NT2/D1 (cell line): ENCODE measurements at regions not wholly inside any gene's neighbourhood (a gene's known extent, or its start where the extent isn't known, plus 50 kb on each side); places are given as distances from the start of the nearest gene placed in this dataset.

Source experiments
- DNase-seq: peaks from one replicate; pipeline ENCODE4 v3.0.0-alpha.2; 2011; ENCODE audit warnings: low read depth, low spot score
- H3K27me3 ChIP-seq: 2 replicates; pipeline ENCODE4 v1.6.0; 2011; ENCODE audit warnings: mild to moderate bottlenecking; ENCODE audit not compliant: insufficient read length, insufficient read depth
- H3K36me3 ChIP-seq: 2 replicates; pipeline ENCODE4 v1.6.1; 2011; ENCODE audit warnings: mild to moderate bottlenecking, low read length, mixed read lengths; ENCODE audit not compliant: insufficient read depth, insufficient read length
- H3K4me1 ChIP-seq: 2 replicates; pipeline ENCODE4 v1.5.1; 2011; ENCODE audit not compliant: insufficient read depth, insufficient read length
- H3K4me3 ChIP-seq: 2 replicates; pipeline ENCODE4 v1.5.1; 2011; ENCODE audit warnings: low read depth; ENCODE audit not compliant: insufficient read length
- H3K9ac ChIP-seq: 2 replicates; pipeline ENCODE4 v1.6.0; 2011; ENCODE audit warnings: low read depth; ENCODE audit not compliant: insufficient read length
- H3K9me3 ChIP-seq: 2 replicates; pipeline ENCODE4 v1.5.1; 2011; ENCODE audit warnings: mild to moderate bottlenecking, low read length; ENCODE audit not compliant: insufficient read depth
- SUZ12 ChIP-seq: IDR thresholded peaks from 2 replicates; pipeline ENCODE4 v1.6.1; 2011; ENCODE audit not compliant: insufficient read length, insufficient read depth; ENCODE audit errors: extremely low read depth
- YY1 ChIP-seq: IDR thresholded peaks from 2 replicates; pipeline ENCODE4 v1.6.1; 2011; ENCODE audit not compliant: insufficient read length, insufficient read depth
- ZNF274 ChIP-seq: IDR thresholded peaks from 2 replicates; pipeline ENCODE4 v1.6.1; 2011; ENCODE audit warnings: mild to moderate bottlenecking, low read depth, low read length

GRCh38 chr11:38476808-38477575 lies 1879.0 kb upstream of the RAG2 start:
- no peaks in the 10 kb centered on the region for H3K9me3 ChIP-seq
- no peak overlapping the region for H3K9ac ChIP-seq
- no peaks in the 10 kb centered on the region for H3K36me3 ChIP-seq
- H3K4me3 ChIP-seq, result no peak overlapping the region
- no peaks in the 10 kb centered on the region for H3K4me1 ChIP-seq
- TF ChIP-seq SUZ12 (no peak), YY1 (no peak), ZNF274 (no peak)
- no peak for DNase-seq
- H3K27me3 ChIP-seq, result no peaks in the 10 kb centered on the region

GRCh38 chr11:38461751-38462150 lies 1863.7 kb upstream of the RAG2 start:
- Histone ChIP-seq H3K9me3 (no peaks in the 10 kb centered on the region), H3K9ac (no peak overlapping the region), H3K4me3 (no peak overlapping the region), H3K36me3 (no peaks in the 10 kb centered on the region), H3K27me3 (no peaks in the 10 kb centered on the region), H3K4me1 (no peaks in the 10 kb centered on the region)
- DNase-seq, result no peak
- TF ChIP-seq ZNF274, result no peak
- no peak for TF ChIP-seq SUZ12
- no peak for TF ChIP-seq YY1

GRCh38 chr11:38460896-38461295 lies 1862.9 kb upstream of the RAG2 start:
- no peak overlapping the region for H3K4me3 ChIP-seq
- no peaks in the 10 kb centered on the region for H3K36me3 ChIP-seq
- no peak overlapping the region for H3K9ac ChIP-seq
- H3K9me3 ChIP-seq, result no peaks in the 10 kb centered on the region
- H3K27me3 ChIP-seq, result no peaks in the 10 kb centered on the region
- H3K4me1 ChIP-seq, result no peaks in the 10 kb centered on the region
- TF ChIP-seq YY1, result no peak
- TF ChIP-seq SUZ12, result no peak
- TF ChIP-seq ZNF274, result no peak
- DNase-seq, result no peak

- H3K9me3 ChIP-seq, result no peaks in the 10 kb centered on the region
- H3K9ac ChIP-seq, result no peak overlapping the region
- H3K4me3 ChIP-seq, result no peak overlapping the region
- H3K4me1 ChIP-seq, result no peaks in the 10 kb centered on the region
- TF ChIP-seq ZNF274, result no peak
- no peak for TF ChIP-seq SUZ12
- no peak for TF ChIP-seq YY1
- H3K36me3 ChIP-seq, result no peaks in the 10 kb centered on the region
- DNase-seq, result no peak
- H3K27me3 ChIP-seq, result no peaks in the 10 kb centered on the region
Observed at GRCh38 chr11:38460429-38460828, 1862.4 kb upstream of the RAG2 start.

GRCh38 chr11:38456371-38456770 lies 1858.3 kb upstream of the RAG2 start:
- no peak for DNase-seq

GRCh38 chr11:38448284-38448683 lies 1850.2 kb upstream of the RAG2 start:
- no peak overlapping the region for H3K4me3 ChIP-seq
- no peaks in the 10 kb centered on the region for H3K36me3 ChIP-seq
- H3K9me3 ChIP-seq, result no peaks in the 10 kb centered on the region

More at GRCh38 chr11:38456371-38456770, 1858.3 kb upstream of the RAG2 start:
- TF ChIP-seq ZNF274 (no peak), SUZ12 (no peak), YY1 (no peak)
- H3K27me3 ChIP-seq, result no peaks in the 10 kb centered on the region
- no peaks in the 10 kb centered on the region for H3K4me1 ChIP-seq
- no peaks in the 10 kb centered on the region for H3K9me3 ChIP-seq
- H3K9ac ChIP-seq, result no peak overlapping the region
- no peaks in the 10 kb centered on the region for H3K36me3 ChIP-seq
- H3K4me3 ChIP-seq, result no peak overlapping the region

GRCh38 chr11:38446336-38446735 lies 1848.3 kb upstream of the RAG2 start:
- no peaks in the 10 kb centered on the region for H3K36me3 ChIP-seq
- no peaks in the 10 kb centered on the region for H3K9me3 ChIP-seq
- DNase-seq, result no peak
- H3K4me3 ChIP-seq, result no peak overlapping the region
- no peak overlapping the region for H3K9ac ChIP-seq
- TF ChIP-seq SUZ12 (no peak), YY1 (no peak), ZNF274 (no peak)
- H3K4me1 ChIP-seq, result no peaks in the 10 kb centered on the region
- H3K27me3 ChIP-seq, result no peaks in the 10 kb centered on the region

More at GRCh38 chr11:38448284-38448683, 1850.2 kb upstream of the RAG2 start:
- no peak for DNase-seq
- TF ChIP-seq ZNF274, result no peak
- TF ChIP-seq SUZ12, result no peak
- TF ChIP-seq YY1, result no peak
- H3K4me1 ChIP-seq, result no peaks in the 10 kb centered on the region
- H3K27me3 ChIP-seq, result no peaks in the 10 kb centered on the region
- H3K9ac ChIP-seq, result no peak overlapping the region
